Osteoblast (primary cell): ENCODE measurements at regions not wholly inside any gene's neighbourhood (a gene's known extent, or its start where the extent isn't known, plus 50 kb on each side); places are given as distances from the start of the nearest gene placed in this dataset.

Source experiments
- DNase-seq: peaks from one replicate; pipeline ENCODE4 v3.0.0; 2011; ENCODE audit warnings: low spot score, mixed read lengths; ENCODE audit not compliant: insufficient read length; ENCODE audit errors: missing footprints
- H2AFZ ChIP-seq: 2 replicates; pipeline ENCODE4 v1.6.0; 2011; ENCODE audit warnings: mild to moderate bottlenecking, low read length
- H3K27ac ChIP-seq: 2 replicates; pipeline ENCODE4 v1.5.1; 2011; ENCODE audit warnings: mild to moderate bottlenecking, low read depth, low read length, moderate library complexity
- H3K27me3 ChIP-seq: 2 replicates; pipeline ENCODE4 v1.6.0; 2012; ENCODE audit warnings: mild to moderate bottlenecking, control low read depth, inconsistent platforms, low read length, moderate library complexity; ENCODE audit not compliant: insufficient read depth
- H3K36me3 ChIP-seq: 2 replicates; pipeline ENCODE4 v1.5.1; 2011; ENCODE audit warnings: mild to moderate bottlenecking, low read length, control low read depth, moderate library complexity; ENCODE audit not compliant: insufficient read depth
- H3K4me1 ChIP-seq: 2 replicates; pipeline ENCODE4 v1.5.1; 2011; ENCODE audit warnings: mild to moderate bottlenecking, low read length, control low read depth, moderate library complexity; ENCODE audit not compliant: insufficient read depth
- H3K4me2 ChIP-seq: 2 replicates; pipeline ENCODE4 v1.6.0; 2011; ENCODE audit warnings: mild to moderate bottlenecking, low read length; ENCODE audit not compliant: insufficient read depth
- H3K4me3 ChIP-seq: fragments of 200-600 bp; sonication (generic); 3 replicates; pipeline ENCODE4 v1.5.1; 2012; ENCODE audit warnings: mild to moderate bottlenecking, low read length, inconsistent platforms; ENCODE audit not compliant: insufficient read depth
- H3K79me2 ChIP-seq: 2 replicates; pipeline ENCODE4 v1.6.0; 2012; ENCODE audit warnings: mild to moderate bottlenecking, low read length, control low read depth, inconsistent platforms; ENCODE audit not compliant: insufficient read depth
- H3K9me3 ChIP-seq: 2 replicates; pipeline ENCODE4 v1.5.1; 2011; ENCODE audit warnings: low read depth, low read length, control low read depth
- H4K20me1 ChIP-seq: 2 replicates; pipeline ENCODE4 v1.6.0; 2012; ENCODE audit warnings: mild to moderate bottlenecking, low read length, control low read depth; ENCODE audit not compliant: insufficient read depth
- CTCF ChIP-seq: IDR thresholded peaks from 2 replicates; pipeline ENCODE4 v1.5.1; 2011; ENCODE audit warnings: mild to moderate bottlenecking, low read depth, low read length, moderate library complexity; ENCODE audit errors: extremely low read depth

- H4K20me1 ChIP-seq: no peaks in the 10 kb centered on the region
- H3K9me3 ChIP-seq: no peaks in the 10 kb centered on the region
- H3K4me3 ChIP-seq: no peak overlapping the region
- H2AFZ ChIP-seq: no peak overlapping the region
- H3K27me3 ChIP-seq: peaks cover 65% of the 10 kb centered on the region
- no peaks in the 10 kb centered on the region for H3K36me3 ChIP-seq
- TF ChIP-seq CTCF: no peak
- no peak overlapping the region for H3K4me2 ChIP-seq
- no peaks in the 10 kb centered on the region for H3K79me2 ChIP-seq
- H3K4me1 ChIP-seq: no peaks in the 10 kb centered on the region
- DNase-seq: no peak
- H3K27ac ChIP-seq: no peak overlapping the region
Measured at GRCh38 chr11:11777897-11778296, 63.9 kb upstream of the USP47 start.

- Histone ChIP-seq H3K9me3 (no peaks in the 10 kb centered on the region), H3K27me3 (peaks cover 71% of the 10 kb centered on the region), H3K4me2 (no peak overlapping the region), H3K4me3 (no peak overlapping the region), H3K79me2 (no peaks in the 10 kb centered on the region), H2AFZ (no peak overlapping the region), H3K36me3 (no peaks in the 10 kb centered on the region), H3K4me1 (no peaks in the 10 kb centered on the region), H3K27ac (no peak overlapping the region), H4K20me1 (no peaks in the 10 kb centered on the region)
- TF ChIP-seq CTCF: no peak
- no peak for DNase-seq
Measured at GRCh38 chr11:11776714-11777113, 65.1 kb upstream of the USP47 start.

GRCh38 chr11:11774928-11775327, 66.8 kb upstream of the USP47 start:
- Histone ChIP-seq H3K9me3 (no peaks in the 10 kb centered on the region), H3K27ac (no peak overlapping the region), H3K4me2 (no peak overlapping the region), H3K4me3 (no peak overlapping the region), H2AFZ (no peak overlapping the region), H3K79me2 (no peaks in the 10 kb centered on the region), H3K27me3 (peaks cover 69% of the 10 kb centered on the region), H3K4me1 (no peaks in the 10 kb centered on the region), H4K20me1 (no peaks in the 10 kb centered on the region), H3K36me3 (no peaks in the 10 kb centered on the region)
- TF ChIP-seq CTCF: no peak
- DNase-seq: no peak

- Histone ChIP-seq H3K27ac (no peak overlapping the region), H3K4me1 (no peaks in the 10 kb centered on the region), H3K79me2 (no peaks in the 10 kb centered on the region), H3K36me3 (no peaks in the 10 kb centered on the region), H3K4me3 (no peak overlapping the region), H4K20me1 (no peaks in the 10 kb centered on the region), H3K4me2 (no peak overlapping the region), H3K27me3 (peaks cover 71% of the 10 kb centered on the region), H3K9me3 (no peaks in the 10 kb centered on the region), H2AFZ (no peak overlapping the region)
- no peak for TF ChIP-seq CTCF
- no peak for DNase-seq
Measured at GRCh38 chr11:11772865-11773515, 68.8 kb upstream of the USP47 start.
